Body of pancreas (tissue), 4 donors: ENCODE measurements at regions not wholly inside any gene's neighbourhood (a gene's known extent, or its start where the extent isn't known, plus 50 kb on each side); places are given as distances from the start of the nearest gene placed in this dataset.

Source experiments
- CTCF ChIP-seq, 7 experiments: fragments of 450-650 bp in 4 of 7; fragments of 200-600 bp in 3 of 7; sonication (generic) in 3 of 7; IDR thresholded peaks; one replicate each; pipeline ENCODE4 v1.5.1; 2016 to 2019; ENCODE audit warnings: antibody characterized with exemption in 7 of 7
- POLR2A ChIP-seq, 3 donors: fragments of 450-650 bp; IDR thresholded peaks; one replicate each; pipeline ENCODE4 v1.6.1; 2016; ENCODE audit warnings: antibody characterized with exemption in 3 of 3, mild to moderate bottlenecking in 2 of 3

DNA sequence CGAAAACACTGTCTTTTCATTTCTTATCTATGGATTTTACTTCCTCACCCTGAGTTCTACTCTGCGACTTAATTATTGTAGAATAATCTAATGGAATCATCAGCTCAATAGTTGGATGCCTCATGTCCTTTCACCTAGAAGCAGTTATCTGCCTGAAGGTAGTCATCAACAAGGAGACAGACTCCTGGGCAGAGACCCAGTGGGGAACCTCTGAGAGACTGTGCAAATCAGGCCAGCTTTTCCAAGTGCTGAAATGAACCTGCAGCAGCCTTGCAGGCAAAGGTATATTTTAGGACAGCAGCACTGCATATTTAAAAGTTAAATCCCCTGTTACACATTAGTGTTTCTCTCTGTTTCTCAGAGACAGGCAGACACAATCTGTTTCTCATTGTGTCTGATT, 99.7 kb upstream of the STMND1 start:
- no peak for TF ChIP-seq CTCF (IDR thresholded peaks at IDR 0.05)
- TF ChIP-seq POLR2A (IDR thresholded peaks at IDR 0.05), result no peak
